HepG2 (cell line): ENCODE measurements at regions not wholly inside any gene's neighbourhood (a gene's known extent, or its start where the extent isn't known, plus 50 kb on each side); places are given as distances from the start of the nearest gene placed in this dataset.

Experiments used
- ATAC-seq: fragments of 200-7000 bp; cut with Tn5 transposase; 3 replicates; pipeline ENCODE4 v1.9.1; 2020; ENCODE audit warnings: mild to moderate bottlenecking, moderate library complexity
- BruUV-seq: library from RNA; stranded (reverse); fragments of 400-500 nt; replicated peaks from 2 replicates; lab custom pipeline; 2021; lab: Mats Ljungman, UMichigan
- CTCF ChIA-PET: fragments of 300-600 bp; formaldehyde crosslinking; extraction: SDS; loops from one replicate; lab custom pipeline; 2021; ENCODE audit warnings: low total read pairs, inconsistent platforms, low intra/inter-chr PET ratio; lab: Yijun Ruan, JAX
- POLR2A ChIA-PET: fragments of 350-600 bp; sonication (Branson Sonifier 250); formaldehyde crosslinking; loops from one replicate; lab custom pipeline; 2020; ENCODE audit warnings: antibody characterized with exemption, inconsistent platforms; lab: Yijun Ruan, JAX
- DNase-seq: peaks from one replicate; pipeline ENCODE4 v3.0.0-alpha.2; 2015; ENCODE audit warnings: low spot score
- FAIRE-seq: peaks from 3 replicates; lab custom pipeline; 2011; peaks lifted over from hg19 to GRCh38; lab: Jason Lieb, UNC
- H2AFZ ChIP-seq: one replicate; pipeline ENCODE4 v1.6.1; 2011; ENCODE audit warnings: low read length, inconsistent platforms
- H3K27ac ChIP-seq: fragments of 300-600 bp; 3 replicates; pipeline ENCODE4 v1.8.0; 2011; ENCODE audit warnings: mixed run types, mild to moderate bottlenecking, mixed read lengths, low read length, inconsistent platforms; ENCODE audit not compliant: insufficient read depth; ENCODE audit errors: extremely low read length
- H3K27me3 ChIP-seq, 2 experiments: fragments of 200-600 bp in 1 of 2; 2 replicates in 1 of 2; 3 replicates in 1 of 2; pipeline versions ENCODE4 v1.6.0 to v1.8.0; 2011; ENCODE audit warnings: low read length in 2 of 2, mild to moderate bottlenecking in 2 of 2, moderate library complexity in 2 of 2, inconsistent platforms in 1 of 2; ENCODE audit not compliant: insufficient read depth in 2 of 2, control insufficient read depth in 1 of 2
- H3K36me3 ChIP-seq, 2 experiments: fragments of 200-600 bp in 1 of 2; replicated peaks in 1 of 2; 2 replicates in 1 of 2; 3 replicates in 1 of 2; pipeline versions ENCODE4 v1.5.1 to v1.8.0; 2011; ENCODE audit warnings: low read length in 2 of 2, inconsistent platforms in 1 of 2; ENCODE audit not compliant: insufficient read depth in 2 of 2, control insufficient read depth in 1 of 2
- H3K4me1 ChIP-seq: 2 replicates; pipeline ENCODE4 v1.5.1; 2012; ENCODE audit warnings: low read length, inconsistent platforms; ENCODE audit not compliant: insufficient read depth
- H3K4me2 ChIP-seq: 2 replicates; pipeline ENCODE4 v1.6.0; 2011; ENCODE audit warnings: low read depth, low read length, inconsistent platforms
- H3K4me3 ChIP-seq, 3 experiments: fragments of 200-600 bp in 1 of 3; sonication (generic), shearing (Covaris generic) in 1 of 3; replicated peaks in 1 of 3; 2 replicates each; pipeline ENCODE4 v1.5.1; 2011 to 2016; ENCODE audit warnings: low read length in 3 of 3, inconsistent platforms in 2 of 3, low read depth in 2 of 3, mild to moderate bottlenecking in 2 of 3, control low read depth in 1 of 3, mixed read lengths in 1 of 3; ENCODE audit not compliant: insufficient read depth in 1 of 3
- H3K79me2 ChIP-seq: one replicate; pipeline ENCODE4 v1.6.1; 2011; ENCODE audit warnings: low read length, inconsistent platforms; ENCODE audit not compliant: insufficient read depth
- H3K9ac ChIP-seq: 2 replicates; pipeline ENCODE4 v1.6.0; 2011; ENCODE audit warnings: mild to moderate bottlenecking, low read depth, low read length, inconsistent platforms; ENCODE audit not compliant: insufficient read depth
- H3K9me3 ChIP-seq: 2 replicates; pipeline ENCODE4 v1.5.1; 2012; ENCODE audit warnings: mild to moderate bottlenecking, low read length
- H4K20me1 ChIP-seq: 2 replicates; pipeline ENCODE4 v1.6.0; 2011; ENCODE audit warnings: inconsistent platforms, mild to moderate bottlenecking, low read length, moderate library complexity; ENCODE audit not compliant: insufficient read depth
- ATF4 ChIP-seq, 2 experiments: fragments of 450-650 bp in 1 of 2; sonication (generic) in 1 of 2; formaldehyde crosslinking; IDR thresholded peaks; 2 replicates each; pipeline versions ENCODE4 v1.5.0 to v1.8.0; 2020 to 2022; ENCODE audit warnings: mild to moderate bottlenecking in 1 of 2, missing genetic modification reagents in 1 of 2
- IRF1 ChIP-seq: sonication (generic); formaldehyde crosslinking; IDR thresholded peaks from 2 replicates; pipeline ENCODE4 v1.4.0; 2020; ENCODE audit warnings: low read depth, mild to moderate bottlenecking, missing genetic modification reagents
- POGZ ChIP-seq: sonication (generic); formaldehyde crosslinking; IDR thresholded peaks from 2 replicates; pipeline ENCODE4 v1.4.0; 2020; ENCODE audit warnings: mild to moderate bottlenecking, missing genetic modification reagents
- RAD21 ChIP-seq: fragments of 450-650 bp; formaldehyde crosslinking; IDR thresholded peaks from 2 replicates; pipeline ENCODE4 v1.5.0; 2020; ENCODE audit warnings: mild to moderate bottlenecking
- RXRA ChIP-seq: sonication (generic); formaldehyde crosslinking; IDR thresholded peaks from 2 replicates; pipeline ENCODE4 v1.5.1; 2020; ENCODE audit warnings: missing genetic modification reagents
- SAP130 ChIP-seq: IDR thresholded peaks from 2 replicates; pipeline ENCODE4 v1.6.1; 2016; ENCODE audit warnings: low read depth
- SP1 ChIP-seq, 2 experiments: fragments of 450-650 bp in 1 of 2; sonication (generic) in 1 of 2; formaldehyde crosslinking in 1 of 2; IDR thresholded peaks; 2 replicates each; pipeline versions ENCODE4 v1.4.0 to v1.6.1; 2016 to 2020; ENCODE audit warnings: missing genetic modification reagents in 1 of 2
- U2AF1 ChIP-seq: fragments of 200-400 bp; formaldehyde crosslinking; optimal IDR thresholded peaks from 2 replicates; pipeline ENCODE3; 2017; ENCODE audit warnings: mild to moderate bottlenecking, low read depth, low read length
- ZBTB20 ChIP-seq: sonication (generic); formaldehyde crosslinking; IDR thresholded peaks from 2 replicates; pipeline ENCODE4 v1.8.1; 2023; ENCODE audit warnings: missing genetic modification reagents, low read depth, mild to moderate bottlenecking, borderline replicate concordance
- ZFP82 ChIP-seq: sonication (generic); formaldehyde crosslinking; IDR thresholded peaks from 2 replicates; pipeline ENCODE4 v1.5.1; 2020; ENCODE audit warnings: mild to moderate bottlenecking, missing genetic modification reagents, borderline replicate concordance
- ZNF121 ChIP-seq: sonication (generic); formaldehyde crosslinking; IDR thresholded peaks from 2 replicates; pipeline ENCODE4 v1.5.0; 2020; ENCODE audit warnings: mild to moderate bottlenecking, missing genetic modification reagents
- ZNF263 ChIP-seq: sonication (generic); formaldehyde crosslinking; IDR thresholded peaks from 2 replicates; pipeline ENCODE4 v1.4.0; 2020; ENCODE audit warnings: missing genetic modification reagents
- ZNF549 ChIP-seq: sonication (generic); formaldehyde crosslinking; IDR thresholded peaks from 2 replicates; pipeline ENCODE4 v1.5.0; 2020; ENCODE audit warnings: missing genetic modification reagents
- ZNF562 ChIP-seq: sonication (generic); formaldehyde crosslinking; IDR thresholded peaks from 2 replicates; pipeline ENCODE4 v1.8.0; 2022; ENCODE audit warnings: missing genetic modification reagents, borderline replicate concordance
- WGBS: methylation state at CpG from one replicate; pipeline ENCODE4 v1.1.6; 2017; ENCODE audit warnings: low lambda C conversion rate; 5-methylcytosine and 5-hydroxymethylcytosine counted together
- in situ Hi-C: cut with HindIII; loops from 2 replicates; pipeline ENCODE4 v1.10.0; 2017; ENCODE audit warnings: low pct_unique_long_range_greater_than_20kb; ENCODE audit not compliant: extremely low pct_ligation_motif_present
- intact Hi-C: fragments of 100-400 bp; cut with micrococcal nuclease; formaldehyde crosslinking; loops from one replicate; pipeline ENCODE4 v1.10.0; 2022; ENCODE audit not compliant: unreplicated experiment
- TF ChIP-seq, protein P1 (sequence below): sonication (generic); formaldehyde crosslinking; IDR thresholded peaks from 2 replicates; pipeline ENCODE4 v1.8.0; 2022; ENCODE audit warnings: mild to moderate bottlenecking, missing genetic modification reagents, borderline replicate concordance

DNA sequence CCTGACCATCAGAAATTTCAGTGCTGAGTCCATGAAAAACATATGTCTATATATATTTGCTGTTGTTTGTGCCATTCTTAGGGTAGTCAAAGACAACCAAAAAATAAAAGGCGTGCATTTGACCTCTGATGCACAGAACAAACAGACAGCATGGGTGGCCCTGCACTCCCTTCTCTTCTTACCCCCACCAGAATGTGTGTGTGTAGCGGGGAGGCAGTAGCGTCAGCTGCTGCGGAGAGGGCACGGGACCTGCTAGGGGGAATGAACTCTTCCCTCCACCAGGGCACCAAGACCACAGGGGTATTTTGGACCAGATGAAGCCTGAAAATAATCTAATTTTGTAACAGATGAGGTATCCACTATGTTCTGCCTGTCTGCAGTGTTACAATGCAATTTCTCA lies 277.7 kb upstream of the ZNF32 start:
- no TSS peak for BruUV-seq
- POLR2A ChIA-PET, result no interaction called here
- H3K79me2 ChIP-seq, result no peaks in the 10 kb centered on the region
- H3K27ac ChIP-seq, result no peak overlapping the region
- no peak overlapping the region for H3K4me3 ChIP-seq
- FAIRE-seq (no peak), ATAC-seq (no peak), DNase-seq (no peak)
- H4K20me1 ChIP-seq, result no peaks in the 10 kb centered on the region
- no peaks in the 10 kb centered on the region for H3K9me3 ChIP-seq
- no peak for TF ChIP-seq SAP130 (CRISPR knock-in tag)
- TF ChIP-seq POGZ, result no peak
- TF ChIP-seq ZFP82, result no peak
- TF ChIP-seq RXRA (CRISPR knock-in tag), result no peak
- TF ChIP-seq ZBTB20 (CRISPR knock-in tag), result no peak
- no peak for TF ChIP-seq SP1 (IDR thresholded peaks at IDR 0.05)
- TF ChIP-seq SP1 (CRISPR knock-in tag; IDR thresholded peaks at IDR 0.05), result no peak
- no peak for TF ChIP-seq ZNF562 (CRISPR knock-in tag)
- TF ChIP-seq ATF4 (CRISPR knock-in tag; IDR thresholded peaks at IDR 0.05), result no peak
- no peak for TF ChIP-seq ZNF549 (CRISPR knock-in tag)
- TF ChIP-seq U2AF1, result no peak
- no peak for TF ChIP-seq ZNF121 (CRISPR knock-in tag)
- TF ChIP-seq IRF1, result no peak
- TF ChIP-seq, protein P1, sequence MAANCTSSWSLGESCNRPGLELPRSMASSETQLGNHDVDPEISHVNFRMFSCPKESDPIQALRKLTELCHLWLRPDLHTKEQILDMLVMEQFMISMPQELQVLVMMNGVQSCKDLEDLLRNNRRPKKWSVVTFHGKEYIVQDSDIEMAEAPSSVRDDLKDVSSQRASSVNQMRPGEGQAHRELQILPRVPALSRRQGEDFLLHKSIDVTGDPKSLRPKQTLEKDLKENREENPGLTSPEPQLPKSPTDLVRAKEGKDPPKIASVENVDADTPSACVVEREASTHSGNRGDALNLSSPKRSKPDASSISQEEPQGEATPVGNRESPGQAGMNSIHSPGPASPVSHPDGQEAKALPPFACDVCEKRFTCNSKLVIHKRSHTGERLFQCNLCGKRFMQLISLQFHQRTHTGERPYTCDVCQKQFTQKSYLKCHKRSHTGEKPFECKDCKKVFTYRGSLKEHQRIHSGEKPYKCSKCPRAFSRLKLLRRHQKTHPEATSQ (CRISPR knock-in tag), result no peak
- no peak for TF ChIP-seq RAD21 (CRISPR knock-in tag)
- TF ChIP-seq ZNF263 (CRISPR knock-in tag), result no peak
- intact Hi-C loops (loop anchor here (10.0 kb wide), 1 partner anchor 458 kb away; the partner anchor contains the start of gene CXCL12), in situ Hi-C loops (no loop called here)
- no peaks in the 10 kb centered on the region for H3K36me3 ChIP-seq
- no peaks in the 10 kb centered on the region for H3K4me1 ChIP-seq
- no peak overlapping the region for H2AFZ ChIP-seq
- 48% methylated on average over 5 of the region's 5 CpGs for WGBS
- H3K4me2 ChIP-seq, result no peak overlapping the region
- CTCF ChIA-PET, result no interaction called here
- H3K27me3 ChIP-seq, result peaks cover 0 to 18% of the 10 kb centered on the region in 2 experiments; a peak in 1 of 5 replicates
- H3K9ac ChIP-seq, result no peak overlapping the region
